Pancreas (tissue), 10 donors: ENCODE measurements at regions not wholly inside any gene's neighbourhood (a gene's known extent, or its start where the extent isn't known, plus 50 kb on each side); places are given as distances from the start of the nearest gene placed in this dataset.

ENCODE experiments used
- ATAC-seq, 4 donors: fragments of 200-7000 bp; cut with Tn5 transposase; one replicate each; pipeline versions ENCODE4 v1.8.0 to v1.9.1; 2020; ENCODE audit warnings: mild to moderate bottlenecking in 4 of 4, moderate library complexity in 4 of 4
- DNase-seq, 6 donors: peaks; one replicate each; pipeline ENCODE4 v3.0.0-alpha.2; 2020
- FAIRE-seq: peaks from 2 replicates; lab custom pipeline; 2012; peaks lifted over from hg19 to GRCh38; lab: Jason Lieb, UNC
- H3K27ac ChIP-seq, 4 donors: fragments of 200-600 bp; sonication (generic); 1 replicate in 3 of 4; 2 replicates in 1 of 4; pipeline versions ENCODE4 v1.5.0 to v1.8.0; 2020
- H3K27me3 ChIP-seq, 4 donors: fragments of 200-600 bp; one replicate each; pipeline ENCODE4 v1.8.0; 2021
- H3K36me3 ChIP-seq, 3 donors: fragments of 200-600 bp; sonication (generic) in 1 of 3; one replicate each; pipeline versions ENCODE4 v1.5.0 to v1.8.0; 2020 to 2021
- H3K4me1 ChIP-seq, 3 donors: fragments of 200-600 bp; one replicate each; pipeline ENCODE4 v1.8.0; 2021
- H3K4me3 ChIP-seq, 4 donors: fragments of 200-600 bp; sonication (generic) in 2 of 4; one replicate each; pipeline versions ENCODE4 v1.5.0 to v1.8.0; 2020 to 2021
- H3K9me3 ChIP-seq, 4 donors: fragments of 200-600 bp; one replicate each; pipeline ENCODE4 v1.8.0; 2021
- CTCF ChIP-seq, 4 donors: fragments of 200-600 bp; sonication (generic) in 3 of 4; IDR thresholded peaks; one replicate each; pipeline versions ENCODE4 v1.5.0 to v1.8.0; 2021; ENCODE audit warnings: antibody characterized with exemption in 4 of 4
- WGBS, 2 donors: extraction: QIAGEN DNeasy Blood & Tissue Kit; methylation state at CpG; one replicate each; pipeline ENCODE4 v1.1.7; 2013; 5-methylcytosine and 5-hydroxymethylcytosine counted together
- intact Hi-C, 3 donors: fragments of 100-400 bp; cut with DNase I; formaldehyde crosslinking; loops; one replicate each; pipeline versions ENCODE4 v1.11.1 to v1.14.2; 2022
- donor health status: healthy with polysubstance abuse.
- donor health status: DM: no; HTN: no; CAD: no; lungs with moderate emphysema.
- donor health status: DM: no; HTN: no; CAD: no.
- donor health status: control.
- donor health status: control.
- donor health status: Bipolar disorder and iron deficiency.
- donor health status: DM: yes; HTN: yes; CAD: no.
- donor health status: DM: no; HTN: no; CAD: no.
- donor health status: DM: no; HTN: no; CAD: no.
- donor health status: DM: yes; HTN: yes; CAD: no.

- Histone ChIP-seq H3K27ac (no peak overlapping the region), H3K27me3 (no peaks in the 10 kb centered on the region), H3K36me3 (no peaks in the 10 kb centered on the region), H3K9me3 (no peaks in the 10 kb centered on the region), H3K4me3 (no peak overlapping the region), H3K4me1 (peaks cover 0 to 3% (median 0%) of the 10 kb centered on the region in 3 donors)
- intact Hi-C loops = no loop called here
- no peak for TF ChIP-seq CTCF (IDR thresholded peaks at IDR 0.05)
- 51 to 57% methylated on average over 2 of the region's 2 CpGs for WGBS, 2 donors
- no peak for FAIRE-seq
- no peak for DNase-seq
- ATAC-seq = no peak
Measured at GRCh38 chr7:121480058-121480457, 84.0 kb upstream of the FAM3C start.

- FAIRE-seq (no peak), ATAC-seq (no peak), DNase-seq (no peak)
- H3K27me3 ChIP-seq = no peaks in the 10 kb centered on the region
- H3K4me1 ChIP-seq = peaks cover 0 to 3% (median 0%) of the 10 kb centered on the region in 3 donors
- intact Hi-C loops = no loop called here
- 53 to 79% methylated on average over 5 of the region's 5 CpGs for WGBS, 2 donors
- H3K9me3 ChIP-seq = no peaks in the 10 kb centered on the region
- no peak overlapping the region for H3K4me3 ChIP-seq
- H3K27ac ChIP-seq = no peak overlapping the region
- TF ChIP-seq CTCF (IDR thresholded peaks at IDR 0.05) = no peak
- no peaks in the 10 kb centered on the region for H3K36me3 ChIP-seq
Measured at GRCh38 chr7:121479466-121479865, 83.4 kb upstream of the FAM3C start.

- peak in 5 of 6 donors; percentile 26 to 53 (median 35) for DNase-seq
- Histone ChIP-seq H3K4me1 (peaks cover 0 to 3% (median 0%) of the 10 kb centered on the region in 3 donors), H3K4me3 (no peak overlapping the region), H3K27me3 (no peaks in the 10 kb centered on the region), H3K27ac (peak overlapping the region in 3 of 4 donors; percentile 29 to 50 (median 42)), H3K9me3 (no peaks in the 10 kb centered on the region), H3K36me3 (no peaks in the 10 kb centered on the region)
- FAIRE-seq = peak; percentile 47
- 10 to 11% methylated on average over 2 of the region's 2 CpGs for WGBS, 2 donors
- intact Hi-C loops = no loop called here
- peak; percentile 48 to 91 (median 68) for ATAC-seq
- TF ChIP-seq CTCF (IDR thresholded peaks at IDR 0.05) = no peak
Measured at GRCh38 chr7:121475806-121476205, 79.7 kb upstream of the FAM3C start.

GRCh38 chr7:121474301-121474673, 78.2 kb upstream of the FAM3C start:
- DNase-seq = no peak
- FAIRE-seq = no peak
- TF ChIP-seq CTCF (IDR thresholded peaks at IDR 0.05) = no peak
- Histone ChIP-seq H3K9me3 (no peaks in the 10 kb centered on the region), H3K36me3 (no peaks in the 10 kb centered on the region), H3K4me3 (no peak overlapping the region), H3K4me1 (peaks cover 0 to 3% (median 0%) of the 10 kb centered on the region in 3 donors), H3K27ac (no peak overlapping the region), H3K27me3 (no peaks in the 10 kb centered on the region)
- intact Hi-C loops = no loop called here
- ATAC-seq = no peak
- WGBS, 2 donors = 91 to 96% methylated on average over 1 of the region's 1 CpG

GRCh38 chr7:121473645-121474300, 77.7 kb upstream of the FAM3C start:
- no peak for TF ChIP-seq CTCF (IDR thresholded peaks at IDR 0.05)
- Histone ChIP-seq H3K27me3 (no peaks in the 10 kb centered on the region), H3K36me3 (no peaks in the 10 kb centered on the region), H3K9me3 (no peaks in the 10 kb centered on the region), H3K4me1 (peaks cover 0 to 3% (median 0%) of the 10 kb centered on the region in 3 donors), H3K27ac (no peak overlapping the region), H3K4me3 (no peak overlapping the region)
- ATAC-seq (no peak), FAIRE-seq (no peak), DNase-seq (no peak)
- intact Hi-C loops = no loop called here
- 78 to 84% methylated on average over 3 of the region's 3 CpGs for WGBS, 2 donors
